ENCODE measurements at regions not wholly inside any gene's neighbourhood (a gene's known extent, or its start where the extent isn't known, plus 50 kb on each side); places are given as distances from the start of the nearest gene placed in this dataset.

GRCh38 chr7:20030417-20030816 lies 186.8 kb downstream of the MACC1 start:
- DNase-seq (ENCODE audit: low read depth): no peak

GRCh38 chr7:20026762-20027161 lies 190.4 kb downstream of the MACC1 start:
- H3K4me3 ChIP-seq (ENCODE audit: low read depth, low read length): no peak overlapping the region
- DNase-seq (ENCODE audit: low read depth): no peak

More at GRCh38 chr7:20030417-20030816, 186.8 kb downstream of the MACC1 start:
- no peak overlapping the region for H3K4me3 ChIP-seq (ENCODE audit: low read depth, low read length)

GRCh38 chr7:20021831-20022230 lies 195.4 kb downstream of the MACC1 start:
- no peak overlapping the region for H3K4me3 ChIP-seq (ENCODE audit: low read depth, low read length)
- no peak for DNase-seq (ENCODE audit: low read depth)

- H3K4me3 ChIP-seq (ENCODE audit: low read depth, low read length): no peak overlapping the region
- DNase-seq (ENCODE audit: low read depth): no peak
Observed at GRCh38 chr7:20021066-20021465, 196.1 kb downstream of the MACC1 start.

GRCh38 chr7:20019757-20020432 lies 197.3 kb downstream of the MACC1 start:
- no peak for DNase-seq (ENCODE audit: low read depth)
- no peak overlapping the region for H3K4me3 ChIP-seq (ENCODE audit: low read depth, low read length)

GRCh38 chr7:20016669-20017068 lies 200.5 kb downstream of the MACC1 start:
- DNase-seq (ENCODE audit: low read depth): no peak
- no peak overlapping the region for H3K4me3 ChIP-seq (ENCODE audit: low read depth, low read length)

GRCh38 chr7:20013536-20013935 lies 203.6 kb downstream of the MACC1 start:
- H3K4me3 ChIP-seq (ENCODE audit: low read depth, low read length): no peak overlapping the region
- no peak for DNase-seq (ENCODE audit: low read depth)

GRCh38 chr7:20012100-20012499 lies 205.1 kb downstream of the MACC1 start:
- no peak for DNase-seq (ENCODE audit: low read depth)

GRCh38 chr7:20010877-20011276 lies 206.3 kb downstream of the MACC1 start:
- H3K4me3 ChIP-seq (ENCODE audit: low read depth, low read length): no peak overlapping the region
- DNase-seq (ENCODE audit: low read depth): no peak

More at GRCh38 chr7:20012100-20012499, 205.1 kb downstream of the MACC1 start:
- H3K4me3 ChIP-seq (ENCODE audit: low read depth, low read length): no peak overlapping the region

GRCh38 chr7:20007510-20007909 lies 209.7 kb downstream of the MACC1 start:
- no peak for DNase-seq (ENCODE audit: low read depth)
- no peak overlapping the region for H3K4me3 ChIP-seq (ENCODE audit: low read depth, low read length)

- H3K4me3 ChIP-seq (ENCODE audit: low read depth, low read length): no peak overlapping the region
- no peak for DNase-seq (ENCODE audit: low read depth)
Observed at GRCh38 chr7:20005081-20005480, 212.1 kb downstream of the MACC1 start.

GRCh38 chr7:19999681-20000080 lies 217.5 kb downstream of the MACC1 start:
- DNase-seq (ENCODE audit: low read depth): no peak
- H3K4me3 ChIP-seq (ENCODE audit: low read depth, low read length): no peak overlapping the region

GRCh38 chr7:19991936-19992335 lies 218.5 kb upstream of the TMEM196 start:
- no peak overlapping the region for H3K4me3 ChIP-seq (ENCODE audit: low read depth, low read length)
- no peak for DNase-seq (ENCODE audit: low read depth)

GRCh38 chr7:19989906-19990305 lies 216.5 kb upstream of the TMEM196 start:
- no peak overlapping the region for H3K4me3 ChIP-seq (ENCODE audit: low read depth, low read length)
- DNase-seq (ENCODE audit: low read depth): no peak

GRCh38 chr7:19988860-19989259 lies 215.4 kb upstream of the TMEM196 start:
- no peak overlapping the region for H3K4me3 ChIP-seq (ENCODE audit: low read depth, low read length)
- no peak for DNase-seq (ENCODE audit: low read depth)

- DNase-seq (ENCODE audit: low read depth): no peak
- no peak overlapping the region for H3K4me3 ChIP-seq (ENCODE audit: low read depth, low read length)
Observed at GRCh38 chr7:19984231-19984632, 210.8 kb upstream of the TMEM196 start.

- no peak for DNase-seq (ENCODE audit: low read depth)
- H3K4me3 ChIP-seq (ENCODE audit: low read depth, low read length): no peak overlapping the region
Observed at GRCh38 chr7:19982841-19983835, 209.7 kb upstream of the TMEM196 start.

- H3K4me3 ChIP-seq (ENCODE audit: low read depth, low read length): no peak overlapping the region
- no peak for DNase-seq (ENCODE audit: low read depth)
Observed at GRCh38 chr7:19973581-19973980, 200.2 kb upstream of the TMEM196 start.

GRCh38 chr7:19972876-19973275 lies 199.5 kb upstream of the TMEM196 start:
- no peak for DNase-seq (ENCODE audit: low read depth)
- H3K4me3 ChIP-seq (ENCODE audit: low read depth, low read length): no peak overlapping the region

GRCh38 chr7:19971956-19972355 lies 198.5 kb upstream of the TMEM196 start:
- no peak for DNase-seq (ENCODE audit: low read depth)
- no peak overlapping the region for H3K4me3 ChIP-seq (ENCODE audit: low read depth, low read length)

- DNase-seq (ENCODE audit: low read depth): no peak
- H3K4me3 ChIP-seq (ENCODE audit: low read depth, low read length): no peak overlapping the region
Observed at GRCh38 chr7:19970514-19970913, 197.1 kb upstream of the TMEM196 start.
